Muscle layer of duodenum (tissue), 2 donors: ENCODE measurements at regions not wholly inside any gene's neighbourhood (a gene's known extent, or its start where the extent isn't known, plus 50 kb on each side); places are given as distances from the start of the nearest gene placed in this dataset.

Source experiments
- H3K27ac ChIP-seq: one replicate; pipeline ENCODE4 v1.7.0; 2013; ENCODE audit warnings: mild to moderate bottlenecking, low read length
- H3K27me3 ChIP-seq: one replicate; pipeline ENCODE4 v1.7.0; 2013; ENCODE audit warnings: low read depth, mild to moderate bottlenecking, control low read depth, low read length
- H3K36me3 ChIP-seq, 2 donors: one replicate each; pipeline ENCODE4 v1.7.0; 2013; ENCODE audit warnings: low read length in 2 of 2, control low read depth in 1 of 2, mild to moderate bottlenecking in 1 of 2; ENCODE audit not compliant: insufficient read depth in 2 of 2, control insufficient read depth in 1 of 2
- H3K4me1 ChIP-seq, 2 donors: one replicate each; pipeline ENCODE4 v1.7.0; 2013; ENCODE audit warnings: low read length in 2 of 2, mild to moderate bottlenecking in 2 of 2, control low read depth in 1 of 2, moderate library complexity in 1 of 2; ENCODE audit not compliant: insufficient read depth in 2 of 2, control insufficient read depth in 1 of 2
- H3K4me3 ChIP-seq, 2 donors: one replicate each; pipeline ENCODE4 v1.7.0; 2013; ENCODE audit warnings: low read length in 2 of 2, low read depth in 1 of 2, mild to moderate bottlenecking in 1 of 2
- H3K9me3 ChIP-seq, 2 donors: one replicate each; pipeline ENCODE4 v1.7.0; 2013; ENCODE audit warnings: low read length in 2 of 2, control low read depth in 1 of 2, mild to moderate bottlenecking in 1 of 2; ENCODE audit not compliant: control insufficient read depth in 1 of 2
- donor health status: healthy.

DNA sequence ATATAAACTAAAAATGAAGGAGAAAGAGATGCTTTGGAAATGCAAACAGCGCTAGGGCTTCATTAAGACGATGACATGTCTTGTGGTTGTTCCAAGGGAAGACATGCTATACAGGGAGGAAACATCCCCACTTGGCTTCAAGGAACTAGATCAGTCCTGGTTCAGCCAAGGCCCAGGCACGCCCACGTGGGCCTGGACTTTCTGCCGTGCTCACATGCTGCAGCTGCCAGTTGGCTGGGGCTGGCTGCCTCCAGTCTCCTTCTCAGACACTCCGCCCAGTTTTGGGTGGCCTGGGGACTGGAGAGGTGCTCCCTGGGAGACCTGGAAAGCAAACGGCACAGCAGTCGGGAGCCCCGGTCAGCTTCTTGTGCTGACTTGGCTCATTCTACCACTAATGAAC is 109.6 kb downstream of the GLI2 start:
- H3K4me1 ChIP-seq, result no peaks in the 10 kb centered on the region
- H3K4me3 ChIP-seq, result no peak overlapping the region
- H3K36me3 ChIP-seq, result no peaks in the 10 kb centered on the region
- H3K9me3 ChIP-seq, result peaks cover 0 to 9% of the 10 kb centered on the region in 2 donors
- no peaks in the 10 kb centered on the region for H3K27me3 ChIP-seq
- H3K27ac ChIP-seq, result no peak overlapping the region

DNA sequence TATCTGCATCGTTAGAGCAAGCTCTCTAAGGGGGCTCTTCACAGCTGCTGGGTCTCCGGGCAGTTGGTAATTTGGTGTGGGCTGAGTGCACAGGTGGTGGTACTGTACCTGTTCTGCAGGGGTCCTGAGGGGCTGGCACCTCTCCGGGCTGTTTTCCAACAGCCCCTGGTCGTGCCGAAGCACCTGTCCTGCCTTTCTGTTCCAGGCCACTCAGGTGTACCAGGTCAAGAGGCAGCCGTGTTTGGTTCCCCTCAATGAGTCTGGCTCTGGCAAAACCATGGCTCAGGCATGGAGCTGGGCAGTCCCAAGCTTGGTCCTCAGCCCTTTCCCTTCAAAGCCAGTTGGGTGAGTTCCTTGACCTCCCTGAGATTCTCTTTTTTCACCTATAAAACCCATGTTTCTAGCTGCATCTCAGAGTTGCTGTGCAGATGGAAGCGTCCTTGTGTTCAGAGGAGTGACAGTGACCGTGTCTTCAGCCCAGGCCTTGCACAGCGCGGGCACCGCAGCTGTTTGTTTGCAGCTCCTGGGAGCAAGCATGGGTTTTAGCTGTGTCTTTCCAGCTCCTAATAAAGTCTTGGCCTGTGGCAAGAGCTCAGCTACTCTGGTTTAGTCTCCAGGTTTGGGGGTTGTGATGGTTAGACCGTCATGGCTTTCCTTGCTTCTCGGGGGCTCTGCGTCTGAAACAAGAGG is 110.9 kb downstream of the GLI2 start:
- Histone ChIP-seq H3K27me3 (no peaks in the 10 kb centered on the region), H3K4me3 (no peak overlapping the region), H3K4me1 (no peaks in the 10 kb centered on the region), H3K36me3 (no peaks in the 10 kb centered on the region), H3K27ac (no peak overlapping the region), H3K9me3 (peaks cover 0 to 9% of the 10 kb centered on the region in 2 donors)

DNA sequence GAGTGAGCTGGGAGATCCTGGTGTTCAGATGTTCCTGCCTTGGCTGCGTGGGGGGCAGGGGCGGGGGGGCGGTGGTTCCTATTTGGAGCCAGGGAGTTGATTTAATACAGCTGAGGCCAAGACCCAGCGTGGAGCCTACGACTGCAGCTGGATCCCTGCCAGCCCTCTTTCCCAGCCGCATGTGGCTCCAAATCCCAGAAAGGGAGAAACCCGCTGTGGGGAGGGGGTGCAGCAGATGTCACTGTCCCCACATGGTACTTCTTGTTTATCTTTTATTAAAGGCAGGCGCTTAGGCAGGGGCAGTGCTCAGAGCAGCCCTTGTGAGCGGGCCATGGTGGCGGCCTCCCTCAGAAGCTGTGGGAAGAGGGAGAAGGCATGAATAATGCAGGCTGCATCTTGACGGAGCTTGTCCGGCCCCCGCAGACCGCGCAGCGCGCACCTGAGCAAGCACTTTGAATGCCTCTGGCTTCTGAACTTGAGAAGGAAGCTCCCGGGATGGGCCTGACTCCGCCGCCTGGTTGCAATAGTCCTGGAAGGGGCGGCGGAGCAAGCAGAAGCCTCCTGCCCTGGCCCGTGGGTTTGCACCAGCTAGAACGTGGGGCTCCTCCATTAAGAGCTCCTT is 112.1 kb downstream of the GLI2 start:
- Histone ChIP-seq H3K4me1 (no peaks in the 10 kb centered on the region), H3K27ac (no peak overlapping the region), H3K9me3 (peaks cover 0 to 9% of the 10 kb centered on the region in 2 donors), H3K4me3 (no peak overlapping the region), H3K36me3 (no peaks in the 10 kb centered on the region), H3K27me3 (no peaks in the 10 kb centered on the region)

DNA sequence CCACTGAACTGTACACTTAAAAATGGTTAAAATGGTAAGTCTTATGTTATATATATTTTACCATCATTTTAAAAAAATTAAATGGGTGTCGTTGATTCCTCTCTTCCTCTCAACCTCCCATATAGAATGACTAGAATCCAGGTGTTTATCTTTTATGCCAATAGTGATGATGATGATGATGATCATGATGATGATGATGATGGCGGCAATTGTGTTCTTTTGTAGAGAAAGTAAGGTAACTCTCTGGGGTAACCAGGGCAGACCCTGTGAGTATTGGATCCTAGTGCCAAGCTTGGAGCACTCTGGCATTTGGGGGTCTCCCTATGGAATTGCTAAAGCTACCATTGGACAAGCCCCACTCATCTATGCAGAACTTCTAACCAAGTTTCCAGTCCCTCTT is 113.6 kb downstream of the GLI2 start:
- no peaks in the 10 kb centered on the region for H3K4me1 ChIP-seq
- H3K27me3 ChIP-seq, result no peaks in the 10 kb centered on the region
- peaks cover 0 to 9% of the 10 kb centered on the region in 2 donors for H3K9me3 ChIP-seq
- no peak overlapping the region for H3K27ac ChIP-seq
- H3K36me3 ChIP-seq, result no peaks in the 10 kb centered on the region
- H3K4me3 ChIP-seq, result no peak overlapping the region

DNA sequence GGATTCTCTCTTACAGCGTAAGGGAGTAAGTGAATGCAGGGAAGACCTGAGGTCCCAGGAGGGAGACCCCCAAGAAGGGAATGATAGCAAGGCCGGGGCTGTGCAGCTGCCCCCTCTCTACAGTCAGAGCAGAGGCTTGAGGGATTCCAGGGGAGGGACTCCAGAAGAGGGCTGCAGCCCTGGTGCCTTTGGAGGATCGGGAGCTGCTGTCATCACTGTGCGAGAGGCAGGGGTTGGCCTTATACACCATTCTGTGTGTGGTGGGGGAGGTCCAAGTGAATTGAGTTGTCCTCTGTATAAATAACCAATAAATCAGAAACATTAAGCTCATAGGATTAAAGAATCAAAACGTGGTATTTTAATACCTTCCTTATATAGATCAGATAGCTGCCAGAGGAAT is 114.9 kb downstream of the GLI2 start:
- H3K36me3 ChIP-seq, result no peaks in the 10 kb centered on the region
- no peak overlapping the region for H3K4me3 ChIP-seq
- no peaks in the 10 kb centered on the region for H3K4me1 ChIP-seq
- H3K9me3 ChIP-seq, result peaks cover 0 to 9% of the 10 kb centered on the region in 2 donors
- H3K27me3 ChIP-seq, result no peaks in the 10 kb centered on the region
- H3K27ac ChIP-seq, result no peak overlapping the region

DNA sequence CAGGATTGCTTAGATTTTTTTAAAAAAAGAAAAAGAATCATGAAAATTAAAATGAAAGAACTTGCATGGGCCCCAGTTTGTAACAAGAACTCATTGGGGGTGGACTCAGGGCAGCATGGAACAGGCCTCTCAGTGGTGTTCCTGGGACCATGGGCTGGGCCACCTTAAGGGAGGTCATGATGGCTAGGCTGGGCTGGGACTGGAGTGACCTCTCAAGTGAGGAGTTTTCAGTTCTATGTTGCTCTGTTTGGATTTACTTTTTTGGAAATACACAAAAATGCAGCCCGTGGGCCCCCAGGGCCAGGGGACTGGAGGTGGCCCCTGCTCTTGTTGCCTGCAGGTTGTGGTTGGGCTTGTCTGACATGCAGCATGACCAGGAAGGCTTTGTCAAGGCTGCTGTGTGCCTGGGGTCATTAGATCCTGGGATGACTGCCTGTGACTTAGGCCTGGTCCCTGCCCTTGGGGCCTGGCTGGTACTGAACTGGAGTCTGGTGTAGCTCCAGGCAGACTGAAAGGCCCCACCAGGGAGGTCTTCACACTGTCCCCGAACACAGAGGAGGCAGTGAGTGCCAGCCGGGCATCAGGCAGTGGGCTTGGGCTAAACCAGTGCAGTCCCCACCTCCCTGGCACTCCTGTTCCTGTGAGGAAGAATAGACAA is 115.6 kb downstream of the GLI2 start:
- Histone ChIP-seq H3K4me1 (peaks cover 0 to 3% of the 10 kb centered on the region in 2 donors), H3K27me3 (no peaks in the 10 kb centered on the region), H3K4me3 (no peak overlapping the region), H3K27ac (no peak overlapping the region), H3K36me3 (no peaks in the 10 kb centered on the region), H3K9me3 (peaks cover 0 to 9% of the 10 kb centered on the region in 2 donors)

DNA sequence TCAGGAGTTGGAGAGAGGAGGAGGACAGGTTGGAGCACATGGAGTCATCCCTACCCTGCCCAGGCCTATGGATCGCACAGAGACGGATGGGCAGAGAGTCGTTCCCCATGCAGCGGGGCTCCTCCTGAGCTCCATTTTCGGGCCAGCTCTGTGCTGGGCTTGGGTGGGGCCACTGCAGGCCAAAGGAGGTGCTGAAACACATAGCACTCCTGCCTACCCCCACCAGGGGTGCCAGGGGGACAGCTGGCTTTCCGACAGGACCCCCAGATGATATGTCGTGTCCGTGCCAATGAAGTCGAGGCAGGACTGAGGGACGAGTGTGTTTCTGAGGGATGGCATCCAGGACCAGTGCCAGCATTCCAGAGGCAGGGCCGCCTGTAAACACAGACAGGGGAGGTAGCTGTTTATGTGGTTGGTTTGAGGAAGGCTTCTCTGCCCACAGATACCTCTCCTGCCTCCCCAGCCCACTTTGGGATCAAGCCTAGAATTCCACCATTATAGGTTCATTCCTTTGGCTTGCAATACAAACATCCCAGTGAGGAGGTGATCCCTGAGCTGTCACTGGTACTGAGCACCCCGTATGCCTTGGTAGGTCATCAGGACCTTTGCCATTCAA is 116.6 kb downstream of the GLI2 start:
- Histone ChIP-seq H3K9me3 (peaks cover 0 to 9% of the 10 kb centered on the region in 2 donors), H3K27me3 (no peaks in the 10 kb centered on the region), H3K4me3 (no peak overlapping the region), H3K27ac (no peak overlapping the region), H3K4me1 (peaks cover 0 to 3% of the 10 kb centered on the region in 2 donors), H3K36me3 (no peaks in the 10 kb centered on the region)

DNA sequence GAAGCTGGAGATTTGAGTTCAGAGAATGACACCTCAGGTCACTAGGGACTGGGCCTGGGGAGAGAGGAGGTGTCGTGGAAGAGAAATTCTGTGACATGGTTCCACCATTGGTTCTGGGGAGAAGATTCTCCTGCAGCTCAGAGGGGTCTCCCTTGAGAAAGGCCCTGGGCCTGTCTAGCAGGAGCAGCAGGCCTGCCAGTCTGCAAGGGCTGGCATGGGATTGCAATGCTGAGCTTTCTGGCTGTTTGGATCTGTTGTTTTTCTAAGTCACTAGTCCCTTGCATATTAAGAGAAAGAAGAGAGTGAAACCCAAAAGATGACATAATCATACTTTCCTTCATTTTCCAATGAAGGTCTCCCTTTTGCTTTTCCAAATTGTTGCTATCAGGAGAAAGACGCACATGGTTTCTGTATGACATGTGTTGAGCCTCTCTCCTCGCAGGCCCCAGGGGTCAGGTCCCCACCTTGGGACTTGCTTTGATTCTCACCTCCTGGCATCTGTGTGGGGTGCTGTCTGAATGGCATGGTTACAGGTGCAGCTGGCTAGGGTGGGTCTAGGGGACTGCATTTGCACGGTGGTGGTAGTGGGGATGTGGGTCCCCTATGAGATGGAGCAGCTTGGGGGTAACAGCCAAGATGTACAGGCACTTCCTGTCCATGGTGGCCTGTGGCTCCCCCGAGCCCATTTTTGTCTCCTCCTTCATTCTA is 117.8 kb downstream of the GLI2 start:
- Histone ChIP-seq H3K9me3 (peaks cover 0 to 9% of the 10 kb centered on the region in 2 donors), H3K36me3 (no peaks in the 10 kb centered on the region), H3K27ac (no peak overlapping the region), H3K4me3 (no peak overlapping the region), H3K27me3 (no peaks in the 10 kb centered on the region), H3K4me1 (peaks cover 0 to 3% of the 10 kb centered on the region in 2 donors)

DNA sequence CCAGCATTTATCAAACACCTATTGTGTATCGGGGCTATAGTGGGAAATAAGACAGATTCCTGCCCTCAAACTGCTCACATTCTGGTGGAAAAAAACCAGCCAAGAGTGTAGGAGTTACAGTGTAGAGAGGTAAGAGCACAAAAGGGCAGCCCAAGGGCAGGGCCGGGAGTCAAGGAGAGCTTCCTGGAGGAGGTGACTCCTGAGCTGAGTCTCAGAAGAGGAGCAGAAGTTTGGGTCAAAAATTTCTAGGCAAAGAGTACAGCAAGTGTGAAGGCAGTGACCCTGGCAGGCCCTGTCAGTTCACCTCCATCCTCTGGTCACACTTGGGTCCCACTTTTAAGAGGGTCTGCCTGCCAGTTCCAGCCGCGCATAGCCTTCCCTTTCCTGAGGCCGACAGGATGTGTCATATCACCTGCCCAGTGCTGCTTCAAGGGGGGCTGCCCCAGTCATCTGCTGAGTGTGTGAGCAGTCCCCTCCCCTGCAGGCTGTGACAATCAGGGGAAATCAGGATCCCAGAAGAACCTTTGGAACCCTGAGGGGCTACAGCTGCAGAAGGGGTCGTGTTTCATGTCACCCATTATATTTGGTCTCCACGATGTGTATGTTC is 118.4 kb downstream of the GLI2 start:
- Histone ChIP-seq H3K27ac (no peak overlapping the region), H3K4me1 (peaks cover 0 to 3% of the 10 kb centered on the region in 2 donors), H3K4me3 (no peak overlapping the region)

DNA sequence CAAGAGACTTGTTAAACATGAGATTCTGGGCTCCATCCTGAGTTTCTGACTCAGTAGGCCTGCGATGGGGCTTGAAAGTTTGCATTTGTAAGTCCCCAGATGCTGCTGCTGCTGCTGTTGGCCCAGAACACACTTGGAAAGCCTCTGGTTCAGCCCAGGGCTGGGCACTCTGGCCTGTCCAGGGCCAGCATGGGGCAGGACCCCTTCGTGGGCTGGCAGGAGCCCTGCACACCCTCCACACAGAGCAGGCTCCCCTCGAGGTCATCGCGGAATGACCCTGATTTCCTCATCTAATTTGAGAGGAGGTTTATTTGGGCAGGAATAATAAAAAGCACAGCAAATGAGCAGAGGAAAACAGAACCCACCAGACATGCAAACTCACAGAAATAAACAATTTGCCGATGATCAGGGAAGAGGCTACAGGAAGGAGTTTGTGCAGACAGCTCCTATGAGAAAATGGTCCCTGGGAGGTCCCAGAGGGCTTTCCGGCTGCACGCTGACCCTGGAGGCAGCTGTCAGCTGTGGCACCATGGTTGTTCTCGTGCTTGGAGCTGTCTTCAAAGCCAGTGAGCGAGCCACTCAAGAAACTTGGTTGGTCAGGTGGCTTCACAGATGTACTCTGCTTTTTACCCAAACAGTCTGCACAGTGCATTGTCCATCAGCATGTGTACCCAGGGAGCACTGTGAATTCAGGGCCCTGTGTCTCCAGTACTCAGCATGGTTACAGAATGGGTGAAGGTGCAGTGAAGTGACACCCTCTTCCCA is 119.3 kb downstream of the GLI2 start:
- Histone ChIP-seq H3K4me1 (peaks cover 0 to 3% of the 10 kb centered on the region in 2 donors), H3K27me3 (no peaks in the 10 kb centered on the region), H3K27ac (no peak overlapping the region), H3K36me3 (no peaks in the 10 kb centered on the region), H3K4me3 (no peak overlapping the region), H3K9me3 (peaks cover 0 to under 1% of the 10 kb centered on the region in 2 donors)

More for the DNA sequence above, 118.4 kb downstream of the GLI2 start:
- peaks cover 0 to 9% of the 10 kb centered on the region in 2 donors for H3K9me3 ChIP-seq
- no peaks in the 10 kb centered on the region for H3K36me3 ChIP-seq
- H3K27me3 ChIP-seq, result no peaks in the 10 kb centered on the region
